Frontal cortex (tissue), 3 donors: ENCODE measurements at regions not wholly inside any gene's neighbourhood (a gene's known extent, or its start where the extent isn't known, plus 50 kb on each side); places are given as distances from the start of the nearest gene placed in this dataset.
A peak's percentile ranks its signal among the peaks of the same experiment; 100 is the strongest.

Source experiments
- DNase-seq, 2 donors: peaks; one replicate each; pipeline ENCODE4 v3.0.0; 2012; ENCODE audit warnings: low spot score in 2 of 2
- FAIRE-seq: peaks from 2 replicates; lab custom pipeline; 2012; peaks lifted over from hg19 to GRCh38; lab: Jason Lieb, UNC
- donor health status: control.
- donor health status: control.
- donor health status: control.

- DNase-seq (no peak), FAIRE-seq (no peak)
Observed at GRCh38 chr18:66160007-66160406, 409.2 kb downstream of the CDH7 start.

GRCh38 chr18:66159451-66159850 is 408.6 kb downstream of the CDH7 start:
- DNase-seq = no peak
- FAIRE-seq = no peak

- FAIRE-seq (peak; percentile 40), DNase-seq (no peak)
Observed at GRCh38 chr18:66156946-66157687, 406.3 kb downstream of the CDH7 start.

DNA sequence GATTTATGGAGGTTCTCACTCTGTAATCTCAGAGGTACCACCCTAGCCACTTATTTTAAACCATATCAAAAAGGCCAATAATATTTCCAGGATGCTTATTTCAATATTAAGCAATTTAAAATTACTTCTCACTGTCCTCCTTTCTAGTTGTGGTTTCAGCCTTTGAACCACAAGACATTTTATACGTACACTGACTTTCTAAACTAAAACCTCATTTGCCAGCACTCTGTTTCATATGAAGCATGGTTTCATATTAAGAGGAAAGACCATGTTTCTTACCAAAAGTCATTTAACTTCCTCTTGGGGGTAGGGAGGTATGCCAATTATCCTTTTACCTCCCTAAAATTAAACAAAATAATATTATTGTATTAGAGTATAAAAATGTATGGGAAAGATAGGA is 399.8 kb downstream of the CDH7 start:
- FAIRE-seq = no peak
- DNase-seq = no peak

DNA sequence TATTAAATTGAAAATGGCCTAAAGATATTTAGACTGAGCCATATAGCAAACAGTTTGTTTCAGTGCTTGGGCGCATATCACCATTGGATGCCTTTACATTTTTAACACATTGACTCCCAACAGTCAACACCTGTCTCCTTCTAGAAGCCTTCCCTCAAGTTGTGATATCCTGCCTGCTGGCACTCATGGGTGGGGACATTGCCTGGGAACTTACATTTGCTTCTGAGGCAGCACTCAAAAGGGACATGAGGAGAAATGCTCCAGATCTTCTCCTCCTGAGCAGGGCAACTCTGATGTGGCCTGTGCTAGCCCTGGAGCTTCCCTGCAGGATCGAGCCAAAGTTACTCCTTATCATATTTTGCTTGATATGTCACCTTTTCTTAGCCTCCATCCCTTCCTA is 392.2 kb downstream of the CDH7 start:
- DNase-seq (no peak), FAIRE-seq (no peak)

DNA sequence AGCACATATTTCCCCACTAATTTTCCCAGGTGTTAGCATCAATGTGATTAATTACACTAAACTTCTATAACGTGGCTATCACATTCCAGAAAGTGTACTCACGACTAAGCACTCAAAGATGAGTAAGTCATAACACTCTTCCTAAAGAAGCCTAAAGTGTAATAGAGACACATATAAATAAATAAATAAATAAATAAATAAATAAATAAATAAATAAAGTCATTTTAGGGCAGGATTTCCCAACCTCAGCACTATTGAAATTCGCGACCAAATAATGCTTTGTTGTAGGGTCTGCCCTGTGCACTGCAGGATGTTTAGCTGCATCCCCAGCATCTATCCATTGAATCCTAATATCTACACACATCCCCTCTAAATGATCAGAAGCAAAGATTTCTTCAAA is 390.9 kb downstream of the CDH7 start:
- no peak for DNase-seq
- FAIRE-seq = no peak

DNA sequence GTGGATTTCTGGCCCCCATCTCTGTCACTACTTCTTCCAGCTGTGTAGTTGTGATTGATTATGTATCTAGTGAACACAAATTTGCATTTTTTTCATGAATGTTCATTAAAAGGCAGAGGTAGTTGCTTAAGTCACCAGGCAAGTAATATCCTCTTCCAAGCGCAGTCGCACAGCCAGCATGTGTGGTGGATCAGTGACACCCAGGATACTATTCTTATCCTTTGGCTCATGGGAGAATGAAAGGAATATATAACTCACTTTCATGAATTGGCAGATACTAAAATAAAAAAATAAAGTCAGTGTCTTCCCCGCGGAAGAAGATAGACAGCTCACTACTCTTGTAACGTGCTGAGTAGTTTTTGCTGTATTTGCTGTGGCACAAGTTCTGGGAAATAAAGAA is 387.8 kb downstream of the CDH7 start:
- DNase-seq = no peak
- no peak for FAIRE-seq

- DNase-seq (no peak), FAIRE-seq (no peak)
Observed at GRCh38 chr18:66136039-66136438, 385.2 kb downstream of the CDH7 start.

GRCh38 chr18:66129248-66129647 is 378.4 kb downstream of the CDH7 start:
- DNase-seq (no peak), FAIRE-seq (no peak)

DNA sequence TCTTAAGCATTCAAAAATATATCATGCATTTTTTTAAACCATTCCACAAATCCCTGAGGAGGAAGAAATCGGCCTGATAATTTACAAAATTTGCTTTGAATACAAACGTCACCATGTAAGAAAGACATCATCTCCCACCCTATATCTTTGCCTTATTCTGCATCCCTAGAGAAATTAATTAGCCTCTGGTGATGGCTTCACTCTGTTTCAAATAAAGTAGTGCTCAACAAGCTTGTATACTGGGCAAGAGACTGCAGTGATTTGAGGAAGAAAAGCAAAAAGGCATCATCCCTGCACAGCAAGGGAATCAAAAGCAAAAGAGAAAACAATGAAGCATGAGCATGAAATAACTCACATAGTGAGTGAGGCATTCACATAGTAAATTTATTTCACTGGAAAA is 375.5 kb downstream of the CDH7 start:
- FAIRE-seq (no peak), DNase-seq (no peak)

- FAIRE-seq (no peak), DNase-seq (no peak)
Observed at GRCh38 chr18:66124394-66124793, 373.6 kb downstream of the CDH7 start.

- DNase-seq (no peak), FAIRE-seq (no peak)
Observed at GRCh38 chr18:66119347-66119746, 368.5 kb downstream of the CDH7 start.

DNA sequence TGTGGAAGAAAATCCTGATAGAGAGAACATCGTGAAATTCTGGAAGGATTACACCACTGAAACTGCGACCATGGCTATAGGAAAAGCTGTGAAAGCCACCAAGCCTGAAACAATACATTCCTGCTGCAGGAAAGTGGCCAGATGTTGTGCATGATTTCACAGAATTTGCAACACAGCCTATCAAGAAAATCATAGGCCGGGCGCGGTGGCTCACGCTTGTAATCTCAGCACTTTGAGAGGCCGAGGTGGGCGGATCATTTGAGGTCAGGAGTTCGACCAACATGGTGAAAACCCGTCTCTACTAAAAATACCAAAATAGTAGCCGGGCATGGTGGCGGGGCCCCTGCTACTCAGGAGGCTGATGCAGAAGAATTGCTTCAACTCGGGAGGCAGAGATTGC is 360.2 kb downstream of the CDH7 start:
- no peak for FAIRE-seq

GRCh38 chr18:66110607-66111006 is 359.8 kb downstream of the CDH7 start:
- FAIRE-seq = no peak

More for the DNA sequence above, 360.2 kb downstream of the CDH7 start:
- DNase-seq = no peak

GRCh38 chr18:66109981-66110380 is 359.2 kb downstream of the CDH7 start:
- FAIRE-seq (no peak), DNase-seq (no peak)

More at GRCh38 chr18:66110607-66111006, 359.8 kb downstream of the CDH7 start:
- no peak for DNase-seq

DNA sequence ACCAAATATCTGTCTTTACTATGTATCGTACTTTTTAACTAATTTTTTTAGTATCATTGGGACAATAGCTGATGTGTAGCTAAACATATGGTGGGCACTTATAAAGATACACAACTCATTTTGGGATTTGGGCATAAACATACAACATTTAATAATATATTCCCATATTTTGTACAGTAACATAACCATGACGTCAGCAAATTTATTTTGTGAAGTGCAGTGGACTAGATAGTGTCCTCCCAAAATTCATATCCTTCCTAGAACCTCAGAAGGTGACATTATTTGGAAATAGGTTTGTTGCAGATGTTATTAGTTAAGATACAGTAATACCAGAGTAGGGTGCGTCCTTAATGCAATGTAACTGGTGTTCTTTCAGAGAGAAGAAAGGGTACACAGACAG is 356.7 kb downstream of the CDH7 start:
- DNase-seq (no peak), FAIRE-seq (no peak)

DNA sequence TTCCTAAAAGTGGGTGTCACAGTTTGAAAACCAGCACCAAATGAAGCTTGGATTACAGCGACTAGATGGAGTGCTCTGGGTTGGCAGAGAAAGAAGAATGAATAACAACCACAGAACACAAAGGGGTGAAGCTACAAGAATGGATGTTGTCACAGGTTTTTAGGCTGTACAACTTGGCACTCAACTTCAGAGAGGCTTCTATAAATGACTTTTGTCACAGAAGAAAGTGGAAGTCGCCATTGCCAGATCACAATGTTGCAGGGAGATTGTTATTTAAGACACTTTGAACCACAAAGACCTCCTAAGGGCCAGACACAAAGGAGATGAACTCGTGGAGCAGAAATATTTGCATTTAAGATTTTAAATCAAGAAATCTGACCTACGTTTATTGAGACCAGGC is 354.2 kb downstream of the CDH7 start:
- DNase-seq (no peak), FAIRE-seq (no peak)

DNA sequence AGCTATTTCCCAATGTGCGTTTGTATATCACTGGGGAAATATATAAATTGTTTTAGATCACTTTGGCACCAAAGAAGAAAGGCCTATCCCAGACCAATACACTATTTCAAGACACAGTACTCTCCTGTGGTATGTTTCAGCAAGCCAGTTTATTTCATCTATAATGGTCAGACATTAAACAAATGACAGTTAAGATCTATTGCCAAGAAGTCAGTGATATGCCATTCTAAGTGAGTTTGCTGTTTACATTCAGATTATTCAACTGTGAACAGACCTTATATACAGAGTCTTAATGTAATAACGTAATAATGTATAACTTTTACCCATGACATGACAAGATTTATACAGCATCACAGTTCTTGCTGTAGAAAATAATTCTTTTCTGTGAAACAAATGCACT is 352.7 kb downstream of the CDH7 start:
- no peak for DNase-seq
- no peak for FAIRE-seq

DNA sequence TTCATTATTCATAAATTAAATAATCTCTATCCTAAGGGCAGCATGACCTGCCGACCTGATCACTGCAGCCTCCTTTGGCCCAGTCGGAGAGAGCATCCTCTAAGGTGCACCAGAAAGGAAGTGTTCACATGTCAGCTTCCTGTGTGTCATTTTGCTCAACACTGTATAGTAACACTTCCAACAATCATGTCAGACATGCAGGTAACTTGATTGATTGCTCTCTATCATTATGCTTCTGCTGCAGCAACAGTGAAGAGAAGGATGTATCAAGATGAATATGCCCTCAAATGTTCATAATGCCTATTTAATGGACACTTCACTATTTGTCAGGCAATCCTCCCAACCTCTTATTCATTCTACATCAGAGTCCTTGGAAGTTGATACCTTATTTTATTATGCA is 332.3 kb downstream of the CDH7 start:
- DNase-seq (no peak), FAIRE-seq (no peak)

DNA sequence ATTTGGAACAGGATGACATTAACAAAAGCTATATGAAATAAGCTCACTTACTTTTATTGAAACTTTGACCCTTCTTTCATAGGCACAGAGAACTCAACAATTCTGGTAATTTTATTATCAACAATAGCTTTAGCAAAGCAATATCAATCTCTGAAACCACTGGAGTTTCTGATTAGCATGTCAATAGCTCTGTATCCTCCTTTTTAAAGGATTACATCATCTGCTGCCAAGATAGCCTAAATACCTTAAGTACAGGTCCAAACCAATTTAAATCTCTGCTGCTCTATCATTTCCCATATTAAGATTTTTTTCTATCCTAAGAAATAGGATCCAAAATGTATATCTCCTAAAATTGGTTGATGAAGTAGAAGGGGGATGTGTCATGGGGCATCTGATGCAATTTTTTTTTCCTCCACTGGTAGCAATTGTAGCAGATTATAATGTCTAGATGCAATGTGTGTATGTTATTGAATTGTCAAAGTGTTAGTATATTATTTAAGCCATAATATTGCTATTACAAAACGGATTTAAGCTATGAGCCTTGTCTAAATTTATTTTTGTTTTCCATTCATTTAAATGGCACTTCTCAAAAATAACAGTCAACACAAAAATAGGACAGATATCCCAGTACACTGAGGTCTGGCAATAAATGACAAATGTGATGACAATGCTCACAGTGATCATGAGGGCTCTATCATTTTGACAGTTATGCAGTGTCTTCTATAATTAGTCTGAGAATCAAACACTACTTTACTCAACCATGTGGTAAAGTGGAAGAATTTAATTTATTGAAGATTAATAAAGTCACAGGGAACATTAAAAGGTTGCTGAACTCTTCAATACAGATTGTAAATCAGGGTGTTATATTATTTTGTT is 328.4 kb downstream of the CDH7 start:
- FAIRE-seq = no peak

DNA sequence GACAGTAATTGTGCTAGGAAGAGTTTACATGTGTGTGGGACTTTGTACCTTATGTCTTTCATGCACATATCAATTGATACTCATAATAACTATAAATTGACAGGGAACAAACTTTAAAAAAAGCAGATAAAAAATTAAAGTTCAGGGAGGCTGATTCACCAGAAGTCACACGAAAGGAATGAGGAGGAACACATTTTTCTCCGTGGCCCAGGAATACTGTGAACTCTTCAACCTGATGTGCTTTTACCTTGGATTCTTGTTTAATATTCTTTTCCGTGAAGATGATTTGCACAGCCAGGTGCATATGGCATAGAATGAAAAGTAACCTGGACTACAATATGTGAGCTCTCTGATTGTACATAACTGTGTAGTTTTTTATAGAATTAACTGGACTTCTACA is 326.3 kb downstream of the CDH7 start:
- FAIRE-seq (no peak), DNase-seq (no peak)

More for the DNA sequence above, 328.4 kb downstream of the CDH7 start:
- no peak for DNase-seq
